ENCODE measurements at regions not wholly inside any gene's neighbourhood (a gene's known extent, or its start where the extent isn't known, plus 50 kb on each side); places are given as distances from the start of the nearest gene placed in this dataset.

GRCh38 chr7:45983720-45984255 lies 62.7 kb upstream of the IGFBP3 start:
- Histone ChIP-seq H3K36me3 (ENCODE audit: control insufficient read depth in 2 of 2, insufficient read depth in 2 of 2, low read length in 2 of 2) (no peaks in the 10 kb centered on the region), H3K27ac (ENCODE audit: low read length) (no peak overlapping the region), H3K9me3 (ENCODE audit: control insufficient read depth in 2 of 2, low read length in 2 of 2) (no peaks in the 10 kb centered on the region), H3K9ac (ENCODE audit: low read length in 2 of 2) (no peak overlapping the region), H3K4me3 (ENCODE audit: low read length in 2 of 2) (no peak overlapping the region), H3K27me3 (ENCODE audit: control insufficient read depth in 1 of 2, insufficient read depth in 2 of 2, low read length in 2 of 2) (peaks cover 0 to 2% of the 10 kb centered on the region in 2 donors), H3K4me1 (ENCODE audit: control insufficient read depth, insufficient read depth, low read length) (peaks cover 23% of the 10 kb centered on the region)

- Histone ChIP-seq H3K4me3 (ENCODE audit: low read length in 2 of 2) (no peak overlapping the region), H3K36me3 (ENCODE audit: control insufficient read depth in 2 of 2, insufficient read depth in 2 of 2, low read length in 2 of 2) (no peaks in the 10 kb centered on the region), H3K9me3 (ENCODE audit: control insufficient read depth in 2 of 2, low read length in 2 of 2) (no peaks in the 10 kb centered on the region), H3K27ac (ENCODE audit: low read length) (no peak overlapping the region), H3K4me1 (ENCODE audit: control insufficient read depth, insufficient read depth, low read length) (peaks cover 30% of the 10 kb centered on the region), H3K27me3 (ENCODE audit: control insufficient read depth in 1 of 2, insufficient read depth in 2 of 2, low read length in 2 of 2) (no peaks in the 10 kb centered on the region), H3K9ac (ENCODE audit: low read length in 2 of 2) (no peak overlapping the region)
Measured at GRCh38 chr7:45982907-45983719, 62.0 kb upstream of the IGFBP3 start.

- Histone ChIP-seq H3K27ac (ENCODE audit: low read length) (no peak overlapping the region), H3K9me3 (ENCODE audit: control insufficient read depth in 2 of 2, low read length in 2 of 2) (no peaks in the 10 kb centered on the region), H3K36me3 (ENCODE audit: control insufficient read depth in 2 of 2, insufficient read depth in 2 of 2, low read length in 2 of 2) (no peaks in the 10 kb centered on the region), H3K4me1 (ENCODE audit: control insufficient read depth, insufficient read depth, low read length) (peaks cover 35% of the 10 kb centered on the region), H3K9ac (ENCODE audit: low read length in 2 of 2) (no peak overlapping the region), H3K27me3 (ENCODE audit: control insufficient read depth in 1 of 2, insufficient read depth in 2 of 2, low read length in 2 of 2) (no peaks in the 10 kb centered on the region), H3K4me3 (ENCODE audit: low read length in 2 of 2) (no peak overlapping the region)
Measured at GRCh38 chr7:45982132-45982531, 61.1 kb upstream of the IGFBP3 start.

GRCh38 chr7:45980973-45981372 lies 59.9 kb upstream of the IGFBP3 start:
- no peak overlapping the region for H3K4me3 ChIP-seq (ENCODE audit: low read length in 2 of 2)
- H3K9ac ChIP-seq (ENCODE audit: low read length in 2 of 2): no peak overlapping the region
- H3K4me1 ChIP-seq (ENCODE audit: control insufficient read depth, insufficient read depth, low read length): peaks cover 35% of the 10 kb centered on the region
- H3K27ac ChIP-seq (ENCODE audit: low read length): no peak overlapping the region
- H3K9me3 ChIP-seq (ENCODE audit: control insufficient read depth in 2 of 2, low read length in 2 of 2): no peaks in the 10 kb centered on the region
- no peaks in the 10 kb centered on the region for H3K27me3 ChIP-seq (ENCODE audit: control insufficient read depth in 1 of 2, insufficient read depth in 2 of 2, low read length in 2 of 2)
- H3K36me3 ChIP-seq (ENCODE audit: control insufficient read depth in 2 of 2, insufficient read depth in 2 of 2, low read length in 2 of 2): no peaks in the 10 kb centered on the region

- Histone ChIP-seq H3K4me1 (ENCODE audit: control insufficient read depth, insufficient read depth, low read length) (peaks cover 35% of the 10 kb centered on the region), H3K9me3 (ENCODE audit: control insufficient read depth in 2 of 2, low read length in 2 of 2) (no peaks in the 10 kb centered on the region), H3K36me3 (ENCODE audit: control insufficient read depth in 2 of 2, insufficient read depth in 2 of 2, low read length in 2 of 2) (no peaks in the 10 kb centered on the region), H3K27me3 (ENCODE audit: control insufficient read depth in 1 of 2, insufficient read depth in 2 of 2, low read length in 2 of 2) (no peaks in the 10 kb centered on the region), H3K4me3 (ENCODE audit: low read length in 2 of 2) (no peak overlapping the region), H3K27ac (ENCODE audit: low read length) (no peak overlapping the region), H3K9ac (ENCODE audit: low read length in 2 of 2) (no peak overlapping the region)
Measured at GRCh38 chr7:45980181-45980905, 59.3 kb upstream of the IGFBP3 start.

GRCh38 chr7:45979275-45980180 lies 58.5 kb upstream of the IGFBP3 start:
- H3K4me3 ChIP-seq (ENCODE audit: low read length in 2 of 2): no peak overlapping the region
- no peak overlapping the region for H3K9ac ChIP-seq (ENCODE audit: low read length in 2 of 2)
- H3K4me1 ChIP-seq (ENCODE audit: control insufficient read depth, insufficient read depth, low read length): peaks cover 29% of the 10 kb centered on the region
- H3K27ac ChIP-seq (ENCODE audit: low read length): no peak overlapping the region
- no peaks in the 10 kb centered on the region for H3K36me3 ChIP-seq (ENCODE audit: control insufficient read depth in 2 of 2, insufficient read depth in 2 of 2, low read length in 2 of 2)
- H3K9me3 ChIP-seq (ENCODE audit: control insufficient read depth in 2 of 2, low read length in 2 of 2): no peaks in the 10 kb centered on the region
- no peaks in the 10 kb centered on the region for H3K27me3 ChIP-seq (ENCODE audit: control insufficient read depth in 1 of 2, insufficient read depth in 2 of 2, low read length in 2 of 2)

- no peak overlapping the region for H3K27ac ChIP-seq (ENCODE audit: low read length)
- no peaks in the 10 kb centered on the region for H3K36me3 ChIP-seq (ENCODE audit: control insufficient read depth in 2 of 2, insufficient read depth in 2 of 2, low read length in 2 of 2)
- peak overlapping the region in 1 of 2 donors; percentile 54 for H3K4me3 ChIP-seq (ENCODE audit: low read length in 2 of 2)
- H3K4me1 ChIP-seq (ENCODE audit: control insufficient read depth, insufficient read depth, low read length): peaks cover 27% of the 10 kb centered on the region
- no peaks in the 10 kb centered on the region for H3K27me3 ChIP-seq (ENCODE audit: control insufficient read depth in 1 of 2, insufficient read depth in 2 of 2, low read length in 2 of 2)
- H3K9me3 ChIP-seq (ENCODE audit: control insufficient read depth in 2 of 2, low read length in 2 of 2): no peaks in the 10 kb centered on the region
- no peak overlapping the region for H3K9ac ChIP-seq (ENCODE audit: low read length in 2 of 2)
Measured at GRCh38 chr7:45978731-45979211, 57.7 kb upstream of the IGFBP3 start.

GRCh38 chr7:45978010-45978681 lies 57.1 kb upstream of the IGFBP3 start:
- H3K4me1 ChIP-seq (ENCODE audit: control insufficient read depth, insufficient read depth, low read length): peaks cover 22% of the 10 kb centered on the region
- no peak overlapping the region for H3K9ac ChIP-seq (ENCODE audit: low read length in 2 of 2)
- peak overlapping the region; percentile 45 to 54 for H3K4me3 ChIP-seq (ENCODE audit: low read length in 2 of 2)
- no peaks in the 10 kb centered on the region for H3K36me3 ChIP-seq (ENCODE audit: control insufficient read depth in 2 of 2, insufficient read depth in 2 of 2, low read length in 2 of 2)
- H3K27me3 ChIP-seq (ENCODE audit: control insufficient read depth in 1 of 2, insufficient read depth in 2 of 2, low read length in 2 of 2): no peaks in the 10 kb centered on the region
- no peaks in the 10 kb centered on the region for H3K9me3 ChIP-seq (ENCODE audit: control insufficient read depth in 2 of 2, low read length in 2 of 2)
- H3K27ac ChIP-seq (ENCODE audit: low read length): no peak overlapping the region

GRCh38 chr7:45977256-45977780 lies 56.2 kb upstream of the IGFBP3 start:
- no peak overlapping the region for H3K9ac ChIP-seq (ENCODE audit: low read length in 2 of 2)
- no peaks in the 10 kb centered on the region for H3K36me3 ChIP-seq (ENCODE audit: control insufficient read depth in 2 of 2, insufficient read depth in 2 of 2, low read length in 2 of 2)
- H3K9me3 ChIP-seq (ENCODE audit: control insufficient read depth in 2 of 2, low read length in 2 of 2): no peaks in the 10 kb centered on the region
- H3K4me1 ChIP-seq (ENCODE audit: control insufficient read depth, insufficient read depth, low read length): peaks cover 21% of the 10 kb centered on the region
- no peak overlapping the region for H3K27ac ChIP-seq (ENCODE audit: low read length)
- no peaks in the 10 kb centered on the region for H3K27me3 ChIP-seq (ENCODE audit: control insufficient read depth in 1 of 2, insufficient read depth in 2 of 2, low read length in 2 of 2)
- no peak overlapping the region for H3K4me3 ChIP-seq (ENCODE audit: low read length in 2 of 2)

GRCh38 chr7:45976485-45976856 lies 55.4 kb upstream of the IGFBP3 start:
- H3K9me3 ChIP-seq (ENCODE audit: control insufficient read depth in 2 of 2, low read length in 2 of 2): no peaks in the 10 kb centered on the region
- no peaks in the 10 kb centered on the region for H3K36me3 ChIP-seq (ENCODE audit: control insufficient read depth in 2 of 2, insufficient read depth in 2 of 2, low read length in 2 of 2)
- peaks cover 21% of the 10 kb centered on the region for H3K4me1 ChIP-seq (ENCODE audit: control insufficient read depth, insufficient read depth, low read length)
- H3K4me3 ChIP-seq (ENCODE audit: low read length in 2 of 2): no peak overlapping the region
- H3K9ac ChIP-seq (ENCODE audit: low read length in 2 of 2): no peak overlapping the region
- no peak overlapping the region for H3K27ac ChIP-seq (ENCODE audit: low read length)
- no peaks in the 10 kb centered on the region for H3K27me3 ChIP-seq (ENCODE audit: control insufficient read depth in 1 of 2, insufficient read depth in 2 of 2, low read length in 2 of 2)
